ENCODE measurements at regions not wholly inside any gene's neighbourhood (a gene's known extent, or its start where the extent isn't known, plus 50 kb on each side); places are given as distances from the start of the nearest gene placed in this dataset.
"Not testable (repeated sequence)": the region's sequence is repeated elsewhere in the genome, so short reads cannot be mapped to it uniquely, and the experiment has no call there.

- no peak for DNase-seq (ENCODE audit: low read depth)
Observed at GRCh38 chr4:137853424-137853823, 321.1 kb upstream of the PCDH18 start.

- DNase-seq (ENCODE audit: low read depth): no peak
Observed at GRCh38 chr4:137852326-137852725, 320.0 kb upstream of the PCDH18 start.

- DNase-seq (ENCODE audit: low read depth): no peak
Observed at GRCh38 chr4:137851435-137851834, 319.1 kb upstream of the PCDH18 start.

GRCh38 chr4:137827945-137828344 is 295.7 kb upstream of the PCDH18 start:
- DNase-seq (ENCODE audit: low read depth): not testable (repeated sequence)

GRCh38 chr4:137825505-137825904 is 293.2 kb upstream of the PCDH18 start:
- DNase-seq (ENCODE audit: low read depth): no peak

- DNase-seq (ENCODE audit: low read depth): no peak
Observed at GRCh38 chr4:137823007-137823406, 290.7 kb upstream of the PCDH18 start.

GRCh38 chr4:137819964-137820383 is 287.7 kb upstream of the PCDH18 start:
- DNase-seq (ENCODE audit: low read depth): peak; percentile 34

- no peak for DNase-seq (ENCODE audit: low read depth)
Observed at GRCh38 chr4:137812258-137812657, 280.0 kb upstream of the PCDH18 start.

GRCh38 chr4:137806420-137806819 is 274.1 kb upstream of the PCDH18 start:
- no peak for DNase-seq (ENCODE audit: low read depth)

GRCh38 chr4:137804906-137805495 is 272.7 kb upstream of the PCDH18 start:
- no peak for DNase-seq (ENCODE audit: low read depth)

GRCh38 chr4:137800861-137801260 is 268.6 kb upstream of the PCDH18 start:
- no peak for DNase-seq (ENCODE audit: low read depth)

GRCh38 chr4:137794764-137795254 is 262.5 kb upstream of the PCDH18 start:
- no peak for DNase-seq (ENCODE audit: low read depth)

- not testable (repeated sequence) for DNase-seq (ENCODE audit: low read depth)
Observed at GRCh38 chr4:137789263-137789662, 257.0 kb upstream of the PCDH18 start.

GRCh38 chr4:137783923-137784322 is 251.6 kb upstream of the PCDH18 start:
- DNase-seq (ENCODE audit: low read depth): not testable (repeated sequence)

GRCh38 chr4:137775701-137776100 is 243.4 kb upstream of the PCDH18 start:
- no peak for DNase-seq (ENCODE audit: low read depth)

GRCh38 chr4:137774501-137774900 is 242.2 kb upstream of the PCDH18 start:
- no peak for DNase-seq (ENCODE audit: low read depth)

- no peak for DNase-seq (ENCODE audit: low read depth)
Observed at GRCh38 chr4:137768881-137769280, 236.6 kb upstream of the PCDH18 start.

- no peak for DNase-seq (ENCODE audit: low read depth)
Observed at GRCh38 chr4:137768196-137768595, 235.9 kb upstream of the PCDH18 start.

GRCh38 chr4:137762591-137762990 is 230.3 kb upstream of the PCDH18 start:
- no peak for DNase-seq (ENCODE audit: low read depth)

- DNase-seq (ENCODE audit: low read depth): peak; percentile 44
Observed at GRCh38 chr4:137754652-137755471, 222.6 kb upstream of the PCDH18 start.

GRCh38 chr4:137749466-137749865 is 217.2 kb upstream of the PCDH18 start:
- peak; percentile 18 for DNase-seq (ENCODE audit: low read depth)

GRCh38 chr4:137748616-137749015 is 216.3 kb upstream of the PCDH18 start:
- no peak for DNase-seq (ENCODE audit: low read depth)

GRCh38 chr4:137740141-137740540 is 207.8 kb upstream of the PCDH18 start:
- DNase-seq (ENCODE audit: low read depth): no peak
